H9 (cell line): ENCODE measurements at regions not wholly inside any gene's neighbourhood (a gene's known extent, or its start where the extent isn't known, plus 50 kb on each side); places are given as distances from the start of the nearest gene placed in this dataset.

Experiments
- DNase-seq: peaks from one replicate; pipeline ENCODE4 v3.0.0-alpha.2; 2017
- H2AFZ ChIP-seq: one replicate; pipeline ENCODE4 v1.6.1; 2013; ENCODE audit warnings: mild to moderate bottlenecking, low read length, control low read depth, moderate library complexity
- H2AK5ac ChIP-seq: 2 replicates; pipeline ENCODE4 v1.6.1; 2013; ENCODE audit warnings: low read length, control low read depth, mixed read lengths; ENCODE audit not compliant: insufficient read length
- H2BK120ac ChIP-seq: one replicate; pipeline ENCODE4 v1.6.1; 2013; ENCODE audit warnings: low read depth, mild to moderate bottlenecking, low read length, control low read depth, inconsistent platforms; ENCODE audit not compliant: poor library complexity, severe bottlenecking
- H2BK12ac ChIP-seq: 2 replicates; pipeline ENCODE4 v1.6.1; 2013; ENCODE audit warnings: low read length, control low read depth, mixed read lengths, low read depth; ENCODE audit not compliant: insufficient read length
- H2BK15ac ChIP-seq: 2 replicates; pipeline ENCODE4 v1.6.1; 2013; ENCODE audit warnings: low read depth, low read length, control low read depth
- H2BK20ac ChIP-seq: one replicate; pipeline ENCODE4 v1.6.1; 2013; ENCODE audit warnings: low read depth, mild to moderate bottlenecking, low read length, control low read depth, inconsistent platforms; ENCODE audit not compliant: poor library complexity, severe bottlenecking
- H2BK5ac ChIP-seq: 2 replicates; pipeline ENCODE4 v1.6.1; 2013; ENCODE audit warnings: low read length, control low read depth, mixed read lengths; ENCODE audit not compliant: insufficient read length
- H3K14ac ChIP-seq: 2 replicates; pipeline ENCODE4 v1.6.1; 2013; ENCODE audit warnings: low read length, control low read depth; ENCODE audit not compliant: insufficient read depth
- H3K18ac ChIP-seq: 2 replicates; pipeline ENCODE4 v1.6.1; 2013; ENCODE audit warnings: low read depth, mild to moderate bottlenecking, mixed read lengths, low read length, control low read depth; ENCODE audit not compliant: insufficient read length
- H3K23ac ChIP-seq: 2 replicates; pipeline ENCODE4 v1.6.1; 2013; ENCODE audit warnings: low read length, control low read depth, mixed read lengths, low read depth; ENCODE audit not compliant: insufficient read length
- H3K23me2 ChIP-seq: 2 replicates; pipeline ENCODE4 v1.6.1; 2013; ENCODE audit warnings: low read depth, mild to moderate bottlenecking, mixed read lengths, low read length, control low read depth; ENCODE audit not compliant: insufficient read length, poor library complexity, severe bottlenecking
- H3K27ac ChIP-seq: 2 replicates; pipeline ENCODE4 v1.5.1; 2013; ENCODE audit warnings: low read length, control low read depth, mixed read lengths, low read depth; ENCODE audit not compliant: insufficient read length
- H3K27me3 ChIP-seq: 2 replicates; pipeline ENCODE4 v1.6.1; 2013; ENCODE audit warnings: low read length, control low read depth, inconsistent platforms; ENCODE audit not compliant: insufficient read depth
- H3K4ac ChIP-seq: 2 replicates; pipeline ENCODE4 v1.6.1; 2013; ENCODE audit warnings: low read depth, mild to moderate bottlenecking, control low read depth, inconsistent platforms, low read length, moderate library complexity
- H3K4me1 ChIP-seq: 2 replicates; pipeline ENCODE4 v1.6.1; 2013; ENCODE audit warnings: low read length, control low read depth, inconsistent platforms; ENCODE audit not compliant: insufficient read depth
- H3K4me2 ChIP-seq: 2 replicates; pipeline ENCODE4 v1.6.1; 2013; ENCODE audit warnings: low read length, control low read depth, mixed read lengths; ENCODE audit not compliant: insufficient read length, insufficient read depth
- H3K56ac ChIP-seq: 2 replicates; pipeline ENCODE4 v1.6.1; 2013; ENCODE audit warnings: low read depth, mild to moderate bottlenecking, mixed read lengths, low read length, control low read depth; ENCODE audit not compliant: insufficient read length
- H3K79me1 ChIP-seq: 2 replicates; pipeline ENCODE4 v1.6.1; 2013; ENCODE audit warnings: low read depth, mild to moderate bottlenecking, moderate library complexity, low read length, control low read depth, inconsistent platforms; ENCODE audit not compliant: insufficient read depth, poor library complexity, severe bottlenecking
- H3K79me2 ChIP-seq: 2 replicates; pipeline ENCODE4 v1.6.1; 2013; ENCODE audit warnings: low read length, control low read depth, inconsistent platforms; ENCODE audit not compliant: insufficient read depth
- H3K9ac ChIP-seq: 2 replicates; pipeline ENCODE4 v1.6.1; 2013; ENCODE audit warnings: low read length, control low read depth, mixed read lengths; ENCODE audit not compliant: insufficient read length; ENCODE audit errors: extremely low read depth
- H3K9me3 ChIP-seq: one replicate; pipeline ENCODE4 v1.6.1; 2013; ENCODE audit warnings: low read depth, low read length, inconsistent platforms; ENCODE audit not compliant: control insufficient read depth
- H3T11ph ChIP-seq: one replicate; pipeline ENCODE4 v1.6.1; 2013; ENCODE audit warnings: mild to moderate bottlenecking, low read length, control low read depth, inconsistent platforms
- H4K20me1 ChIP-seq: one replicate; pipeline ENCODE4 v1.6.1; 2013; ENCODE audit not compliant: control insufficient read depth, insufficient read length, insufficient read depth
- H4K5ac ChIP-seq: 2 replicates; pipeline ENCODE4 v1.6.1; 2013; ENCODE audit warnings: low read depth, mild to moderate bottlenecking, mixed read lengths, low read length, control low read depth; ENCODE audit not compliant: insufficient read length
- H4K8ac ChIP-seq: replicated peaks from 2 replicates; pipeline ENCODE4 v1.6.1; 2013; ENCODE audit warnings: low read length, control low read depth, mixed read lengths, low read depth; ENCODE audit not compliant: insufficient read length
- H4K91ac ChIP-seq: 2 replicates; pipeline ENCODE4 v1.6.1; 2013; ENCODE audit warnings: low read depth, mild to moderate bottlenecking, moderate library complexity, mixed read lengths, low read length, control low read depth; ENCODE audit not compliant: insufficient read length
- H3K27ac Mint-ChIP-seq, 3 experiments: 2 replicates in 2 of 3; 3 replicates in 1 of 3; pipeline ENCODE4 v1.8.0; 2020 to 2021; ENCODE audit warnings: mixed read lengths in 3 of 3, mild to moderate bottlenecking in 1 of 3, moderate library complexity in 1 of 3
- H3K27me3 Mint-ChIP-seq: 2 replicates; pipeline ENCODE4 v1.8.0; 2021; ENCODE audit warnings: low read depth, mild to moderate bottlenecking, moderate library complexity, mixed read lengths
- H3K36me3 Mint-ChIP-seq, 3 experiments: 2 replicates in 2 of 3; 3 replicates in 1 of 3; pipeline ENCODE4 v1.8.0; 2020 to 2021; ENCODE audit warnings: low read depth in 3 of 3, mixed read lengths in 3 of 3; ENCODE audit not compliant: insufficient read depth in 1 of 3
- H3K4me1 Mint-ChIP-seq, 2 experiments: 2 replicates each; pipeline ENCODE4 v1.8.0; 2020; ENCODE audit warnings: mixed read lengths in 2 of 2
- H3K4me3 Mint-ChIP-seq, 2 experiments: 2 replicates in 1 of 2; 3 replicates in 1 of 2; pipeline ENCODE4 v1.8.0; 2020 to 2021; ENCODE audit warnings: mild to moderate bottlenecking in 2 of 2, mixed read lengths in 2 of 2, moderate library complexity in 1 of 2
- H3K9me3 Mint-ChIP-seq, 2 experiments: 2 replicates in 1 of 2; 3 replicates in 1 of 2; pipeline ENCODE4 v1.8.0; 2020; ENCODE audit warnings: mild to moderate bottlenecking in 2 of 2, mixed read lengths in 2 of 2, moderate library complexity in 1 of 2
- WGBS: extraction: QIAGEN DNeasy Blood & Tissue Kit; methylation state at CpG from one replicate; pipeline ENCODE4 v1.1.7; 2013; ENCODE audit warnings: missing lambda C conversion rate, low lambda C conversion rate, mixed read lengths; ENCODE audit not compliant: insufficient read length; ENCODE audit errors: extremely low coverage; 5-methylcytosine and 5-hydroxymethylcytosine counted together
- TF ChIP-seq, protein P1 (sequence below): fragments of 200-600 bp; sonication (generic); conservative IDR thresholded peaks from 3 replicates; pipeline ENCODE4 v1.8.0; 2021; ENCODE audit warnings: antibody characterized with exemption, mild to moderate bottlenecking

DNA sequence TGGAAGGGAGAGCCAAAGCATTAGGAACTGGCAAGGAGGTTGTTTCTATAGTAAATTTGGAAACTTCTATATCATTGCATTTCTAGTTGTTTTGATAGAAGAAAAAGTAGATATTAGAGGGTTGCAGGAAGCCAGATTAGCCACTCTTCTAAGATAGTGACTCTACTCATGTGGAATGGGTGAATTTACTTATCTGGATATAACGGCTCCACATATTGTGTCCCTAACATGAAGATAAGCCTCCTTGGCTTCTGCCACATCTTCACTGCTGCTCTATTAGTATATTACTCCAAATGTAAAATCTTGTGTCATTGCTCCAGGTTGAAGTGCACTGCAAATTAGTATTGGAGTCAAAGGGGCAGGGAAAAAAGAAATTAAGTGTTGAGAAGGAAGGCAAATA lies 283.3 kb downstream of the CASP12 start:
- no peaks in the 10 kb centered on the region for H3K79me2 ChIP-seq
- no peak overlapping the region for H2BK20ac ChIP-seq
- no peak overlapping the region for H3T11ph ChIP-seq
- Mint-ChIP-seq H3K4me3 (no peak overlapping the region), H3K9me3 (peaks cover 18 to 22% of the 10 kb centered on the region in 2 experiments), H3K27me3 (no peaks in the 10 kb centered on the region), H3K4me1 (peaks cover 0 to 5% of the 10 kb centered on the region in 2 experiments; a peak in 2 of 4 replicates), H3K27ac (no peak overlapping the region), H3K36me3 (peaks cover 9 to 24% (median 23%) of the 10 kb centered on the region in 3 experiments)
- H4K20me1 ChIP-seq, result no peaks in the 10 kb centered on the region
- H4K91ac ChIP-seq, result no peak overlapping the region
- H3K56ac ChIP-seq, result no peak overlapping the region
- H3K9me3 ChIP-seq, result no peaks in the 10 kb centered on the region
- H2BK5ac ChIP-seq, result no peak overlapping the region
- no peak for DNase-seq
- H2AFZ ChIP-seq, result no peak overlapping the region
- H3K27ac ChIP-seq, result no peak overlapping the region
- no peaks in the 10 kb centered on the region for H3K23me2 ChIP-seq
- H2BK12ac ChIP-seq, result no peak overlapping the region
- no peak overlapping the region for H3K18ac ChIP-seq
- H3K23ac ChIP-seq, result no peak overlapping the region
- no peak overlapping the region for H3K4me2 ChIP-seq
- no CpG with 5 or more reads among the region's 1 CpG for WGBS
- no peak overlapping the region for H3K9ac ChIP-seq
- no peaks in the 10 kb centered on the region; the same call in 1 of the 2 replicates for H3K4me1 ChIP-seq
- H3K4ac ChIP-seq, result no peak overlapping the region
- H4K5ac ChIP-seq, result no peak overlapping the region
- H2AK5ac ChIP-seq, result no peak overlapping the region
- no peak overlapping the region for H3K14ac ChIP-seq
- no peak overlapping the region for H2BK15ac ChIP-seq
- H2BK120ac ChIP-seq, result no peak overlapping the region
- no peak overlapping the region for H4K8ac ChIP-seq
- TF ChIP-seq, protein P1, sequence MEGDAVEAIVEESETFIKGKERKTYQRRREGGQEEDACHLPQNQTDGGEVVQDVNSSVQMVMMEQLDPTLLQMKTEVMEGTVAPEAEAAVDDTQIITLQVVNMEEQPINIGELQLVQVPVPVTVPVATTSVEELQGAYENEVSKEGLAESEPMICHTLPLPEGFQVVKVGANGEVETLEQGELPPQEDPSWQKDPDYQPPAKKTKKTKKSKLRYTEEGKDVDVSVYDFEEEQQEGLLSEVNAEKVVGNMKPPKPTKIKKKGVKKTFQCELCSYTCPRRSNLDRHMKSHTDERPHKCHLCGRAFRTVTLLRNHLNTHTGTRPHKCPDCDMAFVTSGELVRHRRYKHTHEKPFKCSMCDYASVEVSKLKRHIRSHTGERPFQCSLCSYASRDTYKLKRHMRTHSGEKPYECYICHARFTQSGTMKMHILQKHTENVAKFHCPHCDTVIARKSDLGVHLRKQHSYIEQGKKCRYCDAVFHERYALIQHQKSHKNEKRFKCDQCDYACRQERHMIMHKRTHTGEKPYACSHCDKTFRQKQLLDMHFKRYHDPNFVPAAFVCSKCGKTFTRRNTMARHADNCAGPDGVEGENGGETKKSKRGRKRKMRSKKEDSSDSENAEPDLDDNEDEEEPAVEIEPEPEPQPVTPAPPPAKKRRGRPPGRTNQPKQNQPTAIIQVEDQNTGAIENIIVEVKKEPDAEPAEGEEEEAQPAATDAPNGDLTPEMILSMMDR, result no peak
- H3K27me3 ChIP-seq, result no peaks in the 10 kb centered on the region
- no peaks in the 10 kb centered on the region for H3K79me1 ChIP-seq
